ENCODE measurements at regions not wholly inside any gene's neighbourhood (a gene's known extent, or its start where the extent isn't known, plus 50 kb on each side); places are given as distances from the start of the nearest gene placed in this dataset.

- TF ChIP-seq POLR2A (IDR thresholded peaks at IDR 0.05) (no peak), CTCF (IDR thresholded peaks at IDR 0.05) (no peak)
Measured at GRCh38 chr11:71095294-71095850, 157.0 kb downstream of the SHANK2 start.
